H1 (cell line): ENCODE measurements at regions not wholly inside any gene's neighbourhood (a gene's known extent, or its start where the extent isn't known, plus 50 kb on each side); places are given as distances from the start of the nearest gene placed in this dataset.

ENCODE experiments used
- CTCF ChIA-PET: fragments of 300-600 bp; sonication (Branson Sonifier 250); formaldehyde crosslinking; loops from one replicate; lab custom pipeline; 2021; ENCODE audit not compliant: partially characterized antibody; lab: Charles Lee
- POLR2A ChIA-PET: fragments of 300-600 bp; sonication (Branson Sonifier 250); formaldehyde crosslinking; loops from one replicate; lab custom pipeline; 2021; ENCODE audit warnings: inconsistent platforms; ENCODE audit not compliant: partially characterized antibody; lab: Charles Lee
- DNase-seq, 2 experiments: peaks; one replicate each; pipeline versions ENCODE4 v3.0.0 to v3.0.0-alpha.2; 2010 to 2022; ENCODE audit warnings: low spot score in 2 of 2, low read depth in 1 of 2, mixed read lengths in 1 of 2
- FAIRE-seq: peaks from 2 replicates; lab custom pipeline; 2011; peaks lifted over from hg19 to GRCh38; lab: Jason Lieb, UNC
- H2AFZ ChIP-seq: 2 replicates; pipeline ENCODE4 v1.8.1; 2012; ENCODE audit warnings: low read length, inconsistent platforms
- H2AK5ac ChIP-seq: 2 replicates; pipeline ENCODE4 v1.6.1; 2013; ENCODE audit warnings: low read depth, low read length
- H2BK120ac ChIP-seq: replicated peaks from 2 replicates; pipeline ENCODE3; 2013; ENCODE audit warnings: low read depth, low read length, inconsistent platforms
- H2BK12ac ChIP-seq: 2 replicates; pipeline ENCODE4 v1.6.1; 2013; ENCODE audit warnings: low read depth, low read length
- H2BK15ac ChIP-seq: 2 replicates; pipeline ENCODE4 v1.6.1; 2013; ENCODE audit warnings: low read length
- H2BK20ac ChIP-seq: 2 replicates; pipeline ENCODE4 v1.6.1; 2013; ENCODE audit warnings: low read length
- H2BK5ac ChIP-seq: 2 replicates; pipeline ENCODE4 v1.6.1; 2013; ENCODE audit warnings: low read depth, low read length
- H3K14ac ChIP-seq: 2 replicates; pipeline ENCODE4 v1.6.1; 2013; ENCODE audit warnings: inconsistent platforms; ENCODE audit not compliant: insufficient read length
- H3K18ac ChIP-seq: 2 replicates; pipeline ENCODE4 v1.6.1; 2013; ENCODE audit warnings: low read length; ENCODE audit errors: extremely low read depth
- H3K23ac ChIP-seq: 2 replicates; pipeline ENCODE4 v1.6.1; 2013; ENCODE audit warnings: inconsistent platforms; ENCODE audit not compliant: insufficient read length
- H3K23me2 ChIP-seq: 2 replicates; pipeline ENCODE4 v1.6.1; 2013; ENCODE audit warnings: low read depth, low read length
- H3K27ac ChIP-seq: 2 replicates; pipeline ENCODE4 v1.6.1; 2011; ENCODE audit warnings: low read depth, low read length, inconsistent platforms
- H3K27me3 ChIP-seq, 4 experiments: replicated peaks in 1 of 4; 1 replicate in 1 of 4; 2 replicates in 3 of 4; pipeline versions ENCODE4 v1.6.1 to v1.8.1; 2011 to 2013; ENCODE audit warnings: low read length in 3 of 4, mild to moderate bottlenecking in 3 of 4, inconsistent platforms in 2 of 4, mixed read lengths in 2 of 4, moderate library complexity in 1 of 4; ENCODE audit not compliant: control insufficient read depth in 3 of 4, insufficient read depth in 3 of 4; ENCODE audit errors: extremely low read depth in 1 of 4
- H3K36me3 ChIP-seq, 4 experiments: 2 replicates each; pipeline versions ENCODE4 v1.6.1 to v1.8.1; 2011 to 2013; ENCODE audit warnings: mild to moderate bottlenecking in 4 of 4, low read length in 3 of 4, moderate library complexity in 2 of 4, control low read depth in 1 of 4, inconsistent platforms in 1 of 4; ENCODE audit not compliant: insufficient read depth in 4 of 4, control insufficient read depth in 2 of 4
- H3K4ac ChIP-seq: replicated peaks from 2 replicates; pipeline ENCODE3; 2013; ENCODE audit warnings: low read length, low read depth, mixed read lengths, inconsistent platforms; ENCODE audit not compliant: insufficient read length
- H3K4me1 ChIP-seq, 4 experiments: replicated peaks in 1 of 4; 1 replicate in 1 of 4; 2 replicates in 3 of 4; pipeline versions ENCODE4 v1.6.1 to v1.8.1; 2011 to 2013; ENCODE audit warnings: low read length in 3 of 4, inconsistent platforms in 2 of 4, mixed read lengths in 1 of 4; ENCODE audit not compliant: insufficient read depth in 4 of 4, control insufficient read depth in 3 of 4
- H3K4me2 ChIP-seq, 2 experiments: 2 replicates each; pipeline versions ENCODE4 v1.6.1 to v1.8.1; 2011 to 2013; ENCODE audit warnings: low read depth in 2 of 2, low read length in 2 of 2, control low read depth in 1 of 2, inconsistent platforms in 1 of 2, mild to moderate bottlenecking in 1 of 2; ENCODE audit not compliant: insufficient read depth in 1 of 2
- H3K4me3 ChIP-seq, 4 experiments: fragments of 200-600, 300-600 bp in 1 of 4; sonication (generic), shearing (Covaris generic), sonication (Bioruptor Twin) in 1 of 4; 2 replicates each; pipeline versions ENCODE4 v1.5.1 to v1.8.1; 2011 to 2016; ENCODE audit warnings: low read length in 4 of 4, low read depth in 3 of 4, control low read depth in 2 of 4, inconsistent platforms in 2 of 4, mild to moderate bottlenecking in 2 of 4, mixed read lengths in 1 of 4, moderate library complexity in 1 of 4; ENCODE audit not compliant: insufficient read depth in 2 of 4; ENCODE audit errors: extremely low read depth in 1 of 4
- H3K56ac ChIP-seq: replicated peaks from 2 replicates; pipeline ENCODE3; 2013; ENCODE audit warnings: low read depth, mild to moderate bottlenecking, mixed read lengths, low read length, inconsistent platforms; ENCODE audit not compliant: insufficient read length
- H3K79me1 ChIP-seq: 2 replicates; pipeline ENCODE4 v1.6.1; 2013; ENCODE audit warnings: low read depth, low read length, control low read depth
- H3K79me2 ChIP-seq, 2 experiments: 2 replicates each; pipeline versions ENCODE4 v1.6.1 to v1.8.1; 2012 to 2013; ENCODE audit warnings: low read length in 2 of 2, mild to moderate bottlenecking in 2 of 2, inconsistent platforms in 1 of 2; ENCODE audit not compliant: insufficient read depth in 2 of 2, control insufficient read depth in 1 of 2
- H3K9ac ChIP-seq, 4 experiments: replicated peaks in 1 of 4; 1 replicate in 1 of 4; 2 replicates in 3 of 4; pipeline versions ENCODE4 v1.6.1 to v1.8.1; 2011 to 2013; ENCODE audit warnings: low read depth in 3 of 4, low read length in 3 of 4, control low read depth in 2 of 4, mild to moderate bottlenecking in 2 of 4, moderate library complexity in 2 of 4, inconsistent platforms in 1 of 4; ENCODE audit errors: extremely low read depth in 1 of 4
- H3K9me3 ChIP-seq, 2 experiments: 2 replicates each; pipeline versions ENCODE4 v1.6.1 to v1.8.1; 2012 to 2013; ENCODE audit warnings: mild to moderate bottlenecking in 2 of 2, moderate library complexity in 2 of 2, control low read depth in 1 of 2, inconsistent platforms in 1 of 2, low read depth in 1 of 2, low read length in 1 of 2, mixed read lengths in 1 of 2; ENCODE audit not compliant: insufficient read depth in 2 of 2
- H4K20me1 ChIP-seq, 2 experiments: replicated peaks in 1 of 2; 2 replicates each; pipeline versions ENCODE3 to v1.8.1; 2011 to 2013; ENCODE audit warnings: inconsistent platforms in 2 of 2, low read length in 2 of 2, mild to moderate bottlenecking in 1 of 2; ENCODE audit not compliant: insufficient read depth in 2 of 2, control insufficient read depth in 1 of 2
- H4K5ac ChIP-seq: 2 replicates; pipeline ENCODE4 v1.6.1; 2013; ENCODE audit warnings: low read length, low read depth, mixed read lengths, inconsistent platforms; ENCODE audit not compliant: insufficient read length
- H4K8ac ChIP-seq: 2 replicates; pipeline ENCODE4 v1.8.0; 2013; ENCODE audit warnings: mild to moderate bottlenecking, moderate library complexity, low read length, inconsistent platforms; ENCODE audit not compliant: insufficient read depth; ENCODE audit errors: extremely low read depth
- H4K91ac ChIP-seq: replicated peaks from 2 replicates; pipeline ENCODE3; 2013; ENCODE audit warnings: low read length, mixed read lengths, inconsistent platforms; ENCODE audit not compliant: insufficient read length
- ATF3 ChIP-seq: IDR thresholded peaks from 2 replicates; pipeline ENCODE4 v1.6.1; 2011; ENCODE audit warnings: low read depth, mild to moderate bottlenecking, low read length; ENCODE audit not compliant: insufficient read depth
- GABPA ChIP-seq: IDR thresholded peaks from 2 replicates; pipeline ENCODE4 v1.6.1; 2011; ENCODE audit warnings: mild to moderate bottlenecking, low read length, moderate library complexity, borderline replicate concordance; ENCODE audit not compliant: insufficient read depth
- KDM1A ChIP-seq: fragments of 200-600, 300-600 bp; sonication (generic); IDR thresholded peaks from 2 replicates; pipeline ENCODE4 v1.7.1; 2016; ENCODE audit warnings: mild to moderate bottlenecking, low read length, borderline replicate concordance
- KDM4A ChIP-seq: IDR thresholded peaks from one replicate; pipeline ENCODE4 v1.7.1; 2012; ENCODE audit warnings: low read depth, mild to moderate bottlenecking, moderate library complexity, low read length, inconsistent platforms; ENCODE audit not compliant: severe bottlenecking
- MAFK ChIP-seq: IDR thresholded peaks from 2 replicates; pipeline ENCODE4 v1.6.1; 2012; ENCODE audit warnings: low read depth, mild to moderate bottlenecking, improper control_type of control experiment, low read length
- RAD21 ChIP-seq, 2 experiments: IDR thresholded peaks in 1 of 2; conservative IDR thresholded peaks in 1 of 2; 2 replicates each; pipeline ENCODE4 v1.6.1; 2011; ENCODE audit warnings: low read depth in 2 of 2, low read length in 2 of 2, improper control_type of control experiment in 1 of 2, inconsistent platforms in 1 of 2, mild to moderate bottlenecking in 1 of 2, moderate library complexity in 1 of 2
- RBBP5 ChIP-seq: IDR thresholded peaks from 2 replicates; pipeline ENCODE4 v1.7.1; 2012; ENCODE audit warnings: low read depth, mild to moderate bottlenecking, inconsistent platforms, low read length, moderate library complexity, borderline replicate concordance
- SIX5 ChIP-seq: IDR thresholded peaks from 2 replicates; pipeline ENCODE4 v1.6.1; 2011; ENCODE audit warnings: mild to moderate bottlenecking, low read depth, low read length
- SP1 ChIP-seq: IDR thresholded peaks from 2 replicates; pipeline ENCODE4 v1.6.1; 2011; ENCODE audit warnings: low read depth, low read length
- SP2 ChIP-seq: IDR thresholded peaks from 2 replicates; pipeline ENCODE4 v1.6.1; 2012; ENCODE audit warnings: mild to moderate bottlenecking, low read length, inconsistent platforms
- TAF7 ChIP-seq: optimal IDR thresholded peaks from 2 replicates; pipeline ENCODE3; 2011; ENCODE audit warnings: low read depth, mild to moderate bottlenecking, inconsistent platforms, low read length, moderate library complexity, borderline replicate concordance
- WGBS, 2 experiments: shearing (Covaris generic) in 1 of 2; methylation state at CpG; one replicate each; pipeline versions ENCODE4 v1.1.6 to v1.1.7; 2013 to 2015; ENCODE audit warnings: low lambda C conversion rate in 2 of 2, mixed read lengths in 2 of 2, inconsistent platforms in 1 of 2, low coverage in 1 of 2, missing lambda C conversion rate in 1 of 2; ENCODE audit not compliant: insufficient replicate concordance in 2 of 2, insufficient coverage in 1 of 2, insufficient read length in 1 of 2; ENCODE audit errors: extremely low coverage in 1 of 2, missing lambda C conversion rate in 1 of 2; 5-methylcytosine and 5-hydroxymethylcytosine counted together
- TF ChIP-seq, protein P1 (sequence below): IDR thresholded peaks from 2 replicates; pipeline ENCODE4 v1.6.1; 2012; ENCODE audit warnings: low read length, inconsistent platforms

- no peak overlapping the region for H2AFZ ChIP-seq
- H3K56ac ChIP-seq, result no peak overlapping the region
- H3K36me3 ChIP-seq, result no peaks in the 10 kb centered on the region
- DNase-seq, result no peak
- no peak overlapping the region for H3K27ac ChIP-seq
- no peak overlapping the region for H2BK20ac ChIP-seq
- no peak overlapping the region for H2BK5ac ChIP-seq
- H3K4me1 ChIP-seq, result no peaks in the 10 kb centered on the region
- no peak overlapping the region for H4K91ac ChIP-seq
- H3K79me1 ChIP-seq, result no peaks in the 10 kb centered on the region
- no peak overlapping the region for H2BK12ac ChIP-seq
- WGBS, 2 experiments, result 91% methylated on average over 2 of the region's 2 CpGs; no CpG with 5 or more reads in 1 of the 2 experiments
- no peaks in the 10 kb centered on the region for H3K9me3 ChIP-seq
- H3K27me3 ChIP-seq, result no peaks in the 10 kb centered on the region
- no peaks in the 10 kb centered on the region for H3K79me2 ChIP-seq
- H3K4ac ChIP-seq, result no peak overlapping the region
- no peak overlapping the region for H2BK120ac ChIP-seq
- H2BK15ac ChIP-seq, result no peak overlapping the region
- no peak overlapping the region for H3K9ac ChIP-seq
- H4K5ac ChIP-seq, result no peak overlapping the region
- H3K23ac ChIP-seq, result no peak overlapping the region
- no peak overlapping the region for H3K18ac ChIP-seq
- CTCF ChIA-PET, result interaction anchor here (0.6 to 1.0 kb wide), 2 partner anchors 28 to 1349 kb away, joined by 3 read pairs; no protein-coding TSS in a partner anchor
- no peak overlapping the region for H2AK5ac ChIP-seq
- H3K4me2 ChIP-seq, result no peak overlapping the region
- H3K14ac ChIP-seq, result no peak overlapping the region
- H3K4me3 ChIP-seq, result no peak overlapping the region
- no peaks in the 10 kb centered on the region for H3K23me2 ChIP-seq
- no peak for FAIRE-seq
- POLR2A ChIA-PET, result no interaction called here
- no peak overlapping the region for H4K8ac ChIP-seq
- H4K20me1 ChIP-seq, result no peaks in the 10 kb centered on the region
- TF ChIP-seq, protein P1, sequence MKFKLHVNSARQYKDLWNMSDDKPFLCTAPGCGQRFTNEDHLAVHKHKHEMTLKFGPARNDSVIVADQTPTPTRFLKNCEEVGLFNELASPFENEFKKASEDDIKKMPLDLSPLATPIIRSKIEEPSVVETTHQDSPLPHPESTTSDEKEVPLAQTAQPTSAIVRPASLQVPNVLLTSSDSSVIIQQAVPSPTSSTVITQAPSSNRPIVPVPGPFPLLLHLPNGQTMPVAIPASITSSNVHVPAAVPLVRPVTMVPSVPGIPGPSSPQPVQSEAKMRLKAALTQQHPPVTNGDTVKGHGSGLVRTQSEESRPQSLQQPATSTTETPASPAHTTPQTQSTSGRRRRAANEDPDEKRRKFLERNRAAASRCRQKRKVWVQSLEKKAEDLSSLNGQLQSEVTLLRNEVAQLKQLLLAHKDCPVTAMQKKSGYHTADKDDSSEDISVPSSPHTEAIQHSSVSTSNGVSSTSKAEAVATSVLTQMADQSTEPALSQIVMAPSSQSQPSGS, result no peak
- no peak for TF ChIP-seq SP1
- TF ChIP-seq RAD21 (IDR thresholded peaks at IDR 0.05 in 1 of 2, conservative IDR thresholded peaks at IDR 0.05 in 1 of 2; ENCODE audit: low read depth in 2 of 2, low read length in 2 of 2), result no peak
- no peak for TF ChIP-seq GABPA
- no peak for TF ChIP-seq SP2
- no peak for TF ChIP-seq TAF7
- TF ChIP-seq MAFK, result no peak
- TF ChIP-seq ATF3, result no peak
- no peak for TF ChIP-seq RBBP5
- no peak for TF ChIP-seq KDM4A
- TF ChIP-seq SIX5, result no peak
- no peak for TF ChIP-seq KDM1A
These were observed 1495.1 kb downstream of the C4orf33 start for GRCh38 chr4:130591091-130591490.
